ENCODE measurements at regions not wholly inside any gene's neighbourhood (a gene's known extent, or its start where the extent isn't known, plus 50 kb on each side); places are given as distances from the start of the nearest gene placed in this dataset.
A peak's percentile ranks its signal among the peaks of the same experiment; 100 is the strongest.

- no peak for TF ChIP-seq REST (IDR thresholded peaks at IDR 0.05; ENCODE audit: unreplicated experiment)
- no peak for TF ChIP-seq NANOG (IDR thresholded peaks at IDR 0.05; ENCODE audit: borderline replicate concordance)
- no peak for TF ChIP-seq STAT1 (IDR thresholded peaks at IDR 0.05; ENCODE audit: unreplicated experiment)
Observed at GRCh38 chr6:51025082-51025777, 206.6 kb downstream of the TFAP2B start (continued).

- Mint-ChIP-seq H3K27ac (peak overlapping the region; percentile 58; the same call in 1 of the 2 replicates), H3K9me3 (no peaks in the 10 kb centered on the region), H3K4me3 (no peak overlapping the region), H3K27me3 (ENCODE audit: insufficient read depth, low read depth, poor library complexity) (no peaks in the 10 kb centered on the region), H3K36me3 (ENCODE audit: low read depth) (no peaks in the 10 kb centered on the region), H3K4me1 (peaks cover 17% of the 10 kb centered on the region)
- DNase-seq (ENCODE audit: low spot score) = no peak
- Histone ChIP-seq H3K4me3 (no peak overlapping the region), H3K4me2 (no peak overlapping the region), H3K36me3 (ENCODE audit: insufficient read depth) (no peaks in the 10 kb centered on the region), H4K20me1 (replicated peaks; ENCODE audit: insufficient read depth) (no peaks in the 10 kb centered on the region), H2AFZ (peak overlapping the region; percentile 44; the same call in 1 of the 2 replicates), H3F3A (replicated peaks; ENCODE audit: low read depth) (no peaks in the 10 kb centered on the region), H3K9me2 (ENCODE audit: insufficient read depth) (no peaks in the 10 kb centered on the region), H3K79me2 (replicated peaks; ENCODE audit: insufficient read depth) (no peaks in the 10 kb centered on the region), H3K27me3 (ENCODE audit: insufficient read depth) (no peaks in the 10 kb centered on the region), H3K4me1 (ENCODE audit: insufficient read depth) (peaks cover 5% of the 10 kb centered on the region; the same call in 1 of the 2 replicates), H3K27ac (ENCODE audit: low read depth) (no peak overlapping the region)
- TF ChIP-seq ZNF114 (CRISPR knock-in tag; IDR thresholded peaks at IDR 0.05) = no peak
- TF ChIP-seq EZH2 (IDR thresholded peaks at IDR 0.05; ENCODE audit: low read depth, unreplicated experiment) = no peak
- TF ChIP-seq, protein P1, sequence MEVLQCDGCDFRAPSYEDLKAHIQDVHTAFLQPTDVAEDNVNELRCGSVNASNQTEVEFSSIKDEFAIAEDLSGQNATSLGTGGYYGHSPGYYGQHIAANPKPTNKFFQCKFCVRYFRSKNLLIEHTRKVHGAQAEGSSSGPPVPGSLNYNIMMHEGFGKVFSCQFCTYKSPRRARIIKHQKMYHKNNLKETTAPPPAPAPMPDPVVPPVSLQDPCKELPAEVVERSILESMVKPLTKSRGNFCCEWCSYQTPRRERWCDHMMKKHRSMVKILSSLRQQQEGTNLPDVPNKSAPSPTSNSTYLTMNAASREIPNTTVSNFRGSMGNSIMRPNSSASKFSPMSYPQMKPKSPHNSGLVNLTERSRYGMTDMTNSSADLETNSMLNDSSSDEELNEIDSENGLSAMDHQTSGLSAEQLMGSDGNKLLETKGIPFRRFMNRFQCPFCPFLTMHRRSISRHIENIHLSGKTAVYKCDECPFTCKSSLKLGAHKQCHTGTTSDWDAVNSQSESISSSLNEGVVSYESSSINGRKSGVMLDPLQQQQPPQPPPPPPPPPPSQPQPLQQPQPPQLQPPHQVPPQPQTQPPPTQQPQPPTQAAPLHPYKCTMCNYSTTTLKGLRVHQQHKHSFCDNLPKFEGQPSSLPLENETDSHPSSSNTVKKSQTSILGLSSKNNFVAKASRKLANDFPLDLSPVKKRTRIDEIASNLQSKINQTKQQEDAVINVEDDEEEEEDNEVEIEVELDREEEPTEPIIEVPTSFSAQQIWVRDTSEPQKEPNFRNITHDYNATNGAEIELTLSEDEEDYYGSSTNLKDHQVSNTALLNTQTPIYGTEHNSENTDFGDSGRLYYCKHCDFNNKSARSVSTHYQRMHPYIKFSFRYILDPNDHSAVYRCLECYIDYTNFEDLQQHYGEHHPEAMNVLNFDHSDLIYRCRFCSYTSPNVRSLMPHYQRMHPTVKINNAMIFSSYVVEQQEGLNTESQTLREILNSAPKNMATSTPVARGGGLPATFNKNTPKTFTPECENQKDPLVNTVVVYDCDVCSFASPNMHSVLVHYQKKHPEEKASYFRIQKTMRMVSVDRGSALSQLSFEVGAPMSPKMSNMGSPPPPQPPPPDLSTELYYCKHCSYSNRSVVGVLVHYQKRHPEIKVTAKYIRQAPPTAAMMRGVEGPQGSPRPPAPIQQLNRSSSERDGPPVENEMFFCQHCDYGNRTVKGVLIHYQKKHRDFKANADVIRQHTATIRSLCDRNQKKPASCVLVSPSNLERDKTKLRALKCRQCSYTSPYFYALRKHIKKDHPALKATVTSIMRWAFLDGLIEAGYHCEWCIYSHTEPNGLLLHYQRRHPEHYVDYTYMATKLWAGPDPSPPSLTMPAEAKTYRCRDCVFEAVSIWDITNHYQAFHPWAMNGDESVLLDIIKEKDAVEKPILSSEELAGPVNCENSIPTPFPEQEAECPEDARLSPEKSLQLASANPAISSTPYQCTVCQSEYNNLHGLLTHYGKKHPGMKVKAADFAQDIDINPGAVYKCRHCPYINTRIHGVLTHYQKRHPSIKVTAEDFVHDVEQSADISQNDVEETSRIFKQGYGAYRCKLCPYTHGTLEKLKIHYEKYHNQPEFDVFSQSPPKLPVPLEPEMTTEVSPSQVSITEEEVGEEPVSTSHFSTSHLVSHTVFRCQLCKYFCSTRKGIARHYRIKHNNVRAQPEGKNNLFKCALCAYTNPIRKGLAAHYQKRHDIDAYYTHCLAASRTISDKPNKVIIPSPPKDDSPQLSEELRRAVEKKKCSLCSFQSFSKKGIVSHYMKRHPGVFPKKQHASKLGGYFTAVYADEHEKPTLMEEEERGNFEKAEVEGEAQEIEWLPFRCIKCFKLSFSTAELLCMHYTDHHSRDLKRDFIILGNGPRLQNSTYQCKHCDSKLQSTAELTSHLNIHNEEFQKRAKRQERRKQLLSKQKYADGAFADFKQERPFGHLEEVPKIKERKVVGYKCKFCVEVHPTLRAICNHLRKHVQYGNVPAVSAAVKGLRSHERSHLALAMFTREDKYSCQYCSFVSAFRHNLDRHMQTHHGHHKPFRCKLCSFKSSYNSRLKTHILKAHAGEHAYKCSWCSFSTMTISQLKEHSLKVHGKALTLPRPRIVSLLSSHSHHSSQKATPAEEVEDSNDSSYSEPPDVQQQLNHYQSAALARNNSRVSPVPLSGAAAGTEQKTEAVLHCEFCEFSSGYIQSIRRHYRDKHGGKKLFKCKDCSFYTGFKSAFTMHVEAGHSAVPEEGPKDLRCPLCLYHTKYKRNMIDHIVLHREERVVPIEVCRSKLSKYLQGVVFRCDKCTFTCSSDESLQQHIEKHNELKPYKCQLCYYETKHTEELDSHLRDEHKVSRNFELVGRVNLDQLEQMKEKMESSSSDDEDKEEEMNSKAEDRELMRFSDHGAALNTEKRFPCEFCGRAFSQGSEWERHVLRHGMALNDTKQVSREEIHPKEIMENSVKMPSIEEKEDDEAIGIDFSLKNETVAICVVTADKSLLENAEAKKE (CRISPR knock-in tag; IDR thresholded peaks at IDR 0.05) = no peak
- no peak for TF ChIP-seq JUNB (IDR thresholded peaks at IDR 0.05; ENCODE audit: unreplicated experiment)
- TF ChIP-seq, protein P2, sequence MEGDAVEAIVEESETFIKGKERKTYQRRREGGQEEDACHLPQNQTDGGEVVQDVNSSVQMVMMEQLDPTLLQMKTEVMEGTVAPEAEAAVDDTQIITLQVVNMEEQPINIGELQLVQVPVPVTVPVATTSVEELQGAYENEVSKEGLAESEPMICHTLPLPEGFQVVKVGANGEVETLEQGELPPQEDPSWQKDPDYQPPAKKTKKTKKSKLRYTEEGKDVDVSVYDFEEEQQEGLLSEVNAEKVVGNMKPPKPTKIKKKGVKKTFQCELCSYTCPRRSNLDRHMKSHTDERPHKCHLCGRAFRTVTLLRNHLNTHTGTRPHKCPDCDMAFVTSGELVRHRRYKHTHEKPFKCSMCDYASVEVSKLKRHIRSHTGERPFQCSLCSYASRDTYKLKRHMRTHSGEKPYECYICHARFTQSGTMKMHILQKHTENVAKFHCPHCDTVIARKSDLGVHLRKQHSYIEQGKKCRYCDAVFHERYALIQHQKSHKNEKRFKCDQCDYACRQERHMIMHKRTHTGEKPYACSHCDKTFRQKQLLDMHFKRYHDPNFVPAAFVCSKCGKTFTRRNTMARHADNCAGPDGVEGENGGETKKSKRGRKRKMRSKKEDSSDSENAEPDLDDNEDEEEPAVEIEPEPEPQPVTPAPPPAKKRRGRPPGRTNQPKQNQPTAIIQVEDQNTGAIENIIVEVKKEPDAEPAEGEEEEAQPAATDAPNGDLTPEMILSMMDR (conservative IDR thresholded peaks at IDR 0.05; ENCODE audit: low read depth in 2 of 2) = no peak
- ATAC-seq = no peak
Observed at GRCh38 chr6:51027283-51028065, 208.8 kb downstream of the TFAP2B start.
